Body of pancreas (tissue), 4 donors: ENCODE measurements at regions not wholly inside any gene's neighbourhood (a gene's known extent, or its start where the extent isn't known, plus 50 kb on each side); places are given as distances from the start of the nearest gene placed in this dataset.

ENCODE experiments used
- ATAC-seq: fragments of 150-250 bp; one replicate; pipeline ENCODE4 v1.9.1; 2016
- DNase-seq, 4 donors: peaks; one replicate each; pipeline ENCODE4 v3.0.0-alpha.2; 2019
- H3K27ac ChIP-seq, 4 donors: fragments of 200-600 bp; sonication (generic); 1 replicate in 3 of 4; 2 replicates in 1 of 4; pipeline versions ENCODE4 v1.5.1 to v1.6.1; 2016 to 2019; ENCODE audit warnings: mild to moderate bottlenecking in 1 of 4, mixed read lengths in 1 of 4, moderate library complexity in 1 of 4
- H3K27me3 ChIP-seq, 2 donors: fragments of 200-600 bp; sonication (generic); one replicate each; pipeline ENCODE4 v1.6.0; 2016; ENCODE audit warnings: mild to moderate bottlenecking in 1 of 2
- H3K36me3 ChIP-seq, 2 donors: fragments of 200-600 bp; sonication (generic); replicated peaks in 1 of 2; 2 replicates each; pipeline ENCODE4 v1.5.1; 2016; ENCODE audit warnings: low read depth in 2 of 2; ENCODE audit not compliant: insufficient read depth in 1 of 2
- H3K4me1 ChIP-seq: fragments of 200-600 bp; sonication (generic); one replicate; pipeline ENCODE4 v1.6.0; 2016
- H3K4me3 ChIP-seq, 2 donors: fragments of 200-600 bp; sonication (generic); 1 replicate in 1 of 2; 2 replicates in 1 of 2; pipeline ENCODE4 v1.5.1; 2016 to 2019
- H3K9me3 ChIP-seq, 3 donors: fragments of 200-600 bp; sonication (generic); 1 replicate in 2 of 3; 2 replicates in 1 of 3; pipeline ENCODE4 v1.5.1; 2016
- POLR2A ChIP-seq, 3 donors: fragments of 450-650 bp; IDR thresholded peaks; one replicate each; pipeline ENCODE4 v1.6.1; 2016; ENCODE audit warnings: antibody characterized with exemption in 3 of 3, mild to moderate bottlenecking in 2 of 3
- WGBS, 2 donors: methylation state at CpG; one replicate each; pipeline ENCODE4 v1.1.5; 2017; 5-methylcytosine and 5-hydroxymethylcytosine counted together
- intact Hi-C: fragments of 100-400 bp; cut with DNase I; formaldehyde crosslinking; loops from one replicate; pipeline ENCODE4 v1.15.1; 2023
- TF ChIP-seq, protein P1 (sequence below), 7 experiments: fragments of 450-650 bp in 4 of 7; fragments of 200-600 bp in 3 of 7; sonication (generic) in 3 of 7; IDR thresholded peaks; one replicate each; pipeline ENCODE4 v1.5.1; 2016 to 2019; ENCODE audit warnings: antibody characterized with exemption in 7 of 7

DNA sequence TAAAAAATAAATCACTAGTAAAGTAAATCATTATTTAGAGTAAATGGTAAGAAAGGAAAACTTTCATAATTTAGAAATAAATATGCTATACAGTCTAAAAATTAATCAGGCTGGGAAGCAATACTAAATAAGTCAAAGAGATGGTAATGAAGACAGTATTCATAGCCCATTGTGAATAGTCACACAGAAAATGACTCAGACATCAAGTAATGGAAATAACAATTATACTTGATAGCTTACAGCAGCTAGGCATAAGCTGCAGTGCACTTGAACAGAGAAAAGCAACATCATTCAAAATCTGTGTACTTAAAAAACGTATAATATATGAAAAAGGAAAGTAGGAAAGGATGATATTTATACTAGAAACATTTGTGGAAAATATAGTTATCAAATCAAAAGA is 642.5 kb upstream of the GNPDA2 start:
- WGBS, 2 donors: 9 to 23% methylated on average over 1 of the region's 1 CpG
- H3K4me3 ChIP-seq: no peak overlapping the region
- DNase-seq (no peak), ATAC-seq (no peak)
- intact Hi-C loops: no loop called here
- H3K36me3 ChIP-seq: no peaks in the 10 kb centered on the region
- no peaks in the 10 kb centered on the region for H3K4me1 ChIP-seq
- TF ChIP-seq POLR2A (IDR thresholded peaks at IDR 0.05): no peak
- H3K27me3 ChIP-seq: no peaks in the 10 kb centered on the region
- no peaks in the 10 kb centered on the region for H3K9me3 ChIP-seq
- H3K27ac ChIP-seq: no peak overlapping the region

DNA sequence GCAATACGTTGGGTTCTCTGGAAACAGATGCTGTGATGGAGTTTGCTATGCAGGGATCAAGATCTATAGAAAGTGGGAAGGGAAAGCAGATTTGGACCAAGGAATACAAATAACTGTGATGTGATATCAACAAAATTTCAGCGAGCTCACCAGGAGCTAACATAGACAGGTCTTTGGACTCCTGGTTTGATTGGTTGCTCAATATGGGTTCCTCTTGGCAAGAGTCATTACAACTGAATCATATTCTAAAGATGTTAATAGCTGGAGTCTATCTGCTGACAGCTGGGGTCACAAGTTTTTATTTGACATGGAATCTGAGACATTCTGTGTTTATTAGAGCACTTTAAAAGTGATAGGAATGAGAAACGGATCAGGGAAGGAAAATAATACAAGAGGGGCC is 637.6 kb upstream of the GNPDA2 start:
- Histone ChIP-seq H3K36me3 (no peaks in the 10 kb centered on the region), H3K4me1 (no peaks in the 10 kb centered on the region), H3K27ac (no peak overlapping the region), H3K9me3 (no peaks in the 10 kb centered on the region), H3K4me3 (no peak overlapping the region), H3K27me3 (no peaks in the 10 kb centered on the region)
- 51 to 55% methylated on average over 3 of the region's 3 CpGs for WGBS, 2 donors
- DNase-seq (no peak), ATAC-seq (no peak)
- TF ChIP-seq, protein P1, sequence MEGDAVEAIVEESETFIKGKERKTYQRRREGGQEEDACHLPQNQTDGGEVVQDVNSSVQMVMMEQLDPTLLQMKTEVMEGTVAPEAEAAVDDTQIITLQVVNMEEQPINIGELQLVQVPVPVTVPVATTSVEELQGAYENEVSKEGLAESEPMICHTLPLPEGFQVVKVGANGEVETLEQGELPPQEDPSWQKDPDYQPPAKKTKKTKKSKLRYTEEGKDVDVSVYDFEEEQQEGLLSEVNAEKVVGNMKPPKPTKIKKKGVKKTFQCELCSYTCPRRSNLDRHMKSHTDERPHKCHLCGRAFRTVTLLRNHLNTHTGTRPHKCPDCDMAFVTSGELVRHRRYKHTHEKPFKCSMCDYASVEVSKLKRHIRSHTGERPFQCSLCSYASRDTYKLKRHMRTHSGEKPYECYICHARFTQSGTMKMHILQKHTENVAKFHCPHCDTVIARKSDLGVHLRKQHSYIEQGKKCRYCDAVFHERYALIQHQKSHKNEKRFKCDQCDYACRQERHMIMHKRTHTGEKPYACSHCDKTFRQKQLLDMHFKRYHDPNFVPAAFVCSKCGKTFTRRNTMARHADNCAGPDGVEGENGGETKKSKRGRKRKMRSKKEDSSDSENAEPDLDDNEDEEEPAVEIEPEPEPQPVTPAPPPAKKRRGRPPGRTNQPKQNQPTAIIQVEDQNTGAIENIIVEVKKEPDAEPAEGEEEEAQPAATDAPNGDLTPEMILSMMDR (IDR thresholded peaks at IDR 0.05): no peak
- TF ChIP-seq POLR2A (IDR thresholded peaks at IDR 0.05): no peak
- intact Hi-C loops: no loop called here

DNA sequence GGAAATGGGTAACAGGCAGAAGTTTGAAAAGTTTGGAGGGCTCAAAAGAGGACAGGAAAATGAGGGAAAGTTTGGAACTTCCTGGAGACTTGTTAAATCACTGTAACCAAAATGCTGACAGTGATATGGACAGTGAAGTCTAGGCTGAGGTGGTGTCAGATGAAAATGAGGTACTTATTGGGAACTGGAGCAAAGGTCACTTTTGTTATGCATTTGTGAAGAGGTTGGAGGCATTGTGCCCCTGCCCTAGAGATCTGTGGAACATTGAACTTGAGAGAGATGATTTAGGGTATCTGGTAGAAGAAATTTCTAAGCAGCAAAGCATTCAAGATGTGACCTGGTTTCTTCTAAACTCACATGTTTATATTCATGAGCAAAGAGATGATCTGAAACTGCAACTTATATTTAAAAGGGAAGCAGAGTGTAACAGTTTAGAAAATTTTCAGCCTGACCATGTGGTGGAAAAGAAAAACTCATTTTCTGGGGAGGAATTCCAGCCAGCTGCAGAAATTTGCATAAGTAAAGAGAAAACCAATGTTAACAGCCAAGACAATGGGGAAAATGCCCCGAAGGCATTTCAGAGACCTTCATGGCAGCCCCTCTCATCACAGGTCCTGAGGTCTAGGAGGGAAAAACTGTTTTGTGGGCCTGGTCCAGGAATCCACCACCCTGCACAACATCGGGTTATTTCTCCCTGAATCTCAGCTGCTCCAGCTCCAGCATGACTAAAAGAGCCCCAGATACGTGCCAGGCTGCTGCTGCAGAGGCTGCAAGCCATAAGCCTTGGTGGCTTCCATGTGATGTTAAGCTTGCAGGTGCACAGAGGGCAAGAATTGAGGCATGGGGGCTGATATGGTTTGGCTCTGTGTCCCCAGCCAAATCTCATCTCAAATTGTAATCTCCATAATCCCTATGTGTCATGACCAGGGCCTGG is 632.5 kb upstream of the GNPDA2 start:
- Histone ChIP-seq H3K27me3 (no peaks in the 10 kb centered on the region), H3K4me3 (no peak overlapping the region), H3K4me1 (no peaks in the 10 kb centered on the region), H3K9me3 (no peaks in the 10 kb centered on the region), H3K27ac (no peak overlapping the region), H3K36me3 (no peaks in the 10 kb centered on the region)
- ATAC-seq: no peak
- no peak for DNase-seq
- 40 to 45% methylated on average over 3 of the region's 3 CpGs for WGBS, 2 donors
- no peak for TF ChIP-seq POLR2A (IDR thresholded peaks at IDR 0.05)
- TF ChIP-seq, protein P1 (IDR thresholded peaks at IDR 0.05): no peak
- intact Hi-C loops: no loop called here

DNA sequence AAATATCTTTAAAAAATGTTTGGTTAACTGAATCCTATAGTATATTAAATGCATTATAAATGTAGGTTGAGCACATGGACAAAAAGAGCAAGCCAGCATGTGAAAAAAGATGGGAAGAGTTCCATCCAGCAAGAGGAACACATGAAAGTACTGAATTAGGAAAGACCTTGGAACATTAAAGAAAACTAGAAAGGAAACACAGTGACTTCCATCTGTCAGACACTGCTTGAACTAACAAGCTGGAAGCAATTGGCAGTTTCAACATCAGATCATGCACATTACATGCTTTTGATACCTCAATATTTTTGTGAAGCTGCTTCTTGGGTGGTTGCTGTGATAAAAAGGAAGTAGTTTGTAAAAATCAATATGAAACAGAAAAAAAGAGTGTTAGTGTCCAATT is 626.8 kb upstream of the GNPDA2 start:
- TF ChIP-seq, protein P1 (IDR thresholded peaks at IDR 0.05): no peak
- TF ChIP-seq POLR2A (IDR thresholded peaks at IDR 0.05): no peak
- DNase-seq: no peak
- Histone ChIP-seq H3K27ac (no peak overlapping the region), H3K4me3 (no peak overlapping the region), H3K9me3 (no peaks in the 10 kb centered on the region), H3K4me1 (no peaks in the 10 kb centered on the region), H3K36me3 (no peaks in the 10 kb centered on the region), H3K27me3 (no peaks in the 10 kb centered on the region)
- no peak for ATAC-seq
- intact Hi-C loops: no loop called here

DNA sequence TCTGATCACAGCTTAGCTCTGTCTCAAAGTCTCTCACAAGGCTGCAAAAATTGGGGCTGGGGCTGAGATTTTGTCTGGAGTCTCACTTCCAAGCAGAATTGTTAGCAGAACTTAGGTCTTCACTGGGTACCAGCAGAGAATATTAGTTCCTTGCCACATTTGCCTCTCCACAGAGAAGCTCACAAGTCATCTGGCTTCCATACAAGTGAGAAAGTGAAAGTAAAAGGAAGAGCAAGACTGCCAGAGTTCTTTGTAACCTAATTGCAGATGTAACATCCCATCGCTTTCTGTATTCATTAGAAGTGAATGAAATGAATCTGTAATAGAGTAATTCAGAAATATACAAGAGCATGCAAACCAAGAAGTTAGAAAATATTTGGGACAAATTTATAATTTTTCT is 624.1 kb upstream of the GNPDA2 start:
- no peaks in the 10 kb centered on the region for H3K9me3 ChIP-seq
- H3K4me3 ChIP-seq: no peak overlapping the region
- no peaks in the 10 kb centered on the region for H3K36me3 ChIP-seq
- 52 to 54% methylated on average over 1 of the region's 1 CpG for WGBS, 2 donors
- no peak overlapping the region for H3K27ac ChIP-seq
- intact Hi-C loops: no loop called here
- DNase-seq (no peak), ATAC-seq (no peak)
- no peaks in the 10 kb centered on the region for H3K27me3 ChIP-seq
- TF ChIP-seq, protein P1 (IDR thresholded peaks at IDR 0.05): no peak
- TF ChIP-seq POLR2A (IDR thresholded peaks at IDR 0.05): no peak
- H3K4me1 ChIP-seq: no peaks in the 10 kb centered on the region
